ENCODE measurements at regions not wholly inside any gene's neighbourhood (a gene's known extent, or its start where the extent isn't known, plus 50 kb on each side); places are given as distances from the start of the nearest gene placed in this dataset.

- POLR2A ChIA-PET, result no interaction called here
- no peak overlapping the region for H3K4me2 ChIP-seq (ENCODE audit: low read length)
- no peaks in the 10 kb centered on the region for H3K36me3 ChIP-seq (ENCODE audit: control insufficient read depth in 1 of 2, insufficient read depth in 2 of 2, low read length in 2 of 2)
- H3K9me2 ChIP-seq (ENCODE audit: insufficient read depth), result no peaks in the 10 kb centered on the region
- H2AFZ ChIP-seq (ENCODE audit: low read depth, low read length, poor library complexity, severe bottlenecking), result no peak overlapping the region
- H3K4me3 ChIP-seq (replicated peaks in 1 of 2; ENCODE audit: low read depth in 1 of 2, low read length in 2 of 2), result no peak overlapping the region
- BruUV-seq (replicated peaks), result no TSS peak
- DNase-seq (ENCODE audit: low read depth, low spot score) (no peak), ATAC-seq (no peak)
- CTCF ChIA-PET, result interaction anchor here (1.6 kb wide), 1 partner anchor 22 kb away, joined by 8 read pairs; no protein-coding TSS in a partner anchor
- H3K9me3 ChIP-seq (ENCODE audit: control insufficient read depth in 1 of 2, insufficient read depth in 1 of 2, low read depth in 1 of 2, low read length in 2 of 2), result no peaks in the 10 kb centered on the region
- intact Hi-C loops (cut with micrococcal nuclease), result no loop called here
- H3K9ac ChIP-seq (ENCODE audit: low read length), result no peak overlapping the region
- no peak for TF ChIP-seq CBX3 (IDR thresholded peaks at IDR 0.05; ENCODE audit: low read depth)
- TF ChIP-seq POLR2A (IDR thresholded peaks at IDR 0.05; ENCODE audit: borderline replicate concordance, extremely low read depth, insufficient read depth, insufficient read length), result no peak
- no peak for TF ChIP-seq EZH2phosphoT487 (IDR thresholded peaks at IDR 0.05; ENCODE audit: borderline replicate concordance)
- TF ChIP-seq ZFX (IDR thresholded peaks at IDR 0.05), result no peak
- TF ChIP-seq ATF3 (IDR thresholded peaks at IDR 0.05), result no peak
- no peak for TF ChIP-seq SP1 (IDR thresholded peaks at IDR 0.05; ENCODE audit: low read depth)
- TF ChIP-seq SIN3A (IDR thresholded peaks at IDR 0.05; ENCODE audit: low read depth), result no peak
- no peak for TF ChIP-seq TCF7L2 (IDR thresholded peaks at IDR 0.05; ENCODE audit: borderline replicate concordance, extremely low read depth, insufficient read depth, insufficient read length)
- TF ChIP-seq, protein P1, sequence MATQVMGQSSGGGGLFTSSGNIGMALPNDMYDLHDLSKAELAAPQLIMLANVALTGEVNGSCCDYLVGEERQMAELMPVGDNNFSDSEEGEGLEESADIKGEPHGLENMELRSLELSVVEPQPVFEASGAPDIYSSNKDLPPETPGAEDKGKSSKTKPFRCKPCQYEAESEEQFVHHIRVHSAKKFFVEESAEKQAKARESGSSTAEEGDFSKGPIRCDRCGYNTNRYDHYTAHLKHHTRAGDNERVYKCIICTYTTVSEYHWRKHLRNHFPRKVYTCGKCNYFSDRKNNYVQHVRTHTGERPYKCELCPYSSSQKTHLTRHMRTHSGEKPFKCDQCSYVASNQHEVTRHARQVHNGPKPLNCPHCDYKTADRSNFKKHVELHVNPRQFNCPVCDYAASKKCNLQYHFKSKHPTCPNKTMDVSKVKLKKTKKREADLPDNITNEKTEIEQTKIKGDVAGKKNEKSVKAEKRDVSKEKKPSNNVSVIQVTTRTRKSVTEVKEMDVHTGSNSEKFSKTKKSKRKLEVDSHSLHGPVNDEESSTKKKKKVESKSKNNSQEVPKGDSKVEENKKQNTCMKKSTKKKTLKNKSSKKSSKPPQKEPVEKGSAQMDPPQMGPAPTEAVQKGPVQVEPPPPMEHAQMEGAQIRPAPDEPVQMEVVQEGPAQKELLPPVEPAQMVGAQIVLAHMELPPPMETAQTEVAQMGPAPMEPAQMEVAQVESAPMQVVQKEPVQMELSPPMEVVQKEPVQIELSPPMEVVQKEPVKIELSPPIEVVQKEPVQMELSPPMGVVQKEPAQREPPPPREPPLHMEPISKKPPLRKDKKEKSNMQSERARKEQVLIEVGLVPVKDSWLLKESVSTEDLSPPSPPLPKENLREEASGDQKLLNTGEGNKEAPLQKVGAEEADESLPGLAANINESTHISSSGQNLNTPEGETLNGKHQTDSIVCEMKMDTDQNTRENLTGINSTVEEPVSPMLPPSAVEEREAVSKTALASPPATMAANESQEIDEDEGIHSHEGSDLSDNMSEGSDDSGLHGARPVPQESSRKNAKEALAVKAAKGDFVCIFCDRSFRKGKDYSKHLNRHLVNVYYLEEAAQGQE (IDR thresholded peaks at IDR 0.05; ENCODE audit: low read depth), result no peak
- TF ChIP-seq FOSL1 (IDR thresholded peaks at IDR 0.05; ENCODE audit: low read depth), result no peak
- no peak for TF ChIP-seq ELF1 (IDR thresholded peaks at IDR 0.05; ENCODE audit: borderline replicate concordance, low read depth)
- TF ChIP-seq CEBPB (IDR thresholded peaks at IDR 0.05; ENCODE audit: low read depth), result no peak
- no peak for TF ChIP-seq POLR2AphosphoS5 (IDR thresholded peaks at IDR 0.05; ENCODE audit: low read depth, low read length)
- TF ChIP-seq EZH2 (IDR thresholded peaks at IDR 0.05), result no peak
- TF ChIP-seq EGR1 (IDR thresholded peaks at IDR 0.05; ENCODE audit: low read depth), result no peak
- TF ChIP-seq, protein P2, sequence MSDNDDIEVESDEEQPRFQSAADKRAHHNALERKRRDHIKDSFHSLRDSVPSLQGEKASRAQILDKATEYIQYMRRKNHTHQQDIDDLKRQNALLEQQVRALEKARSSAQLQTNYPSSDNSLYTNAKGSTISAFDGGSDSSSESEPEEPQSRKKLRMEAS (IDR thresholded peaks at IDR 0.05), result no peak
- TF ChIP-seq, protein P3, sequence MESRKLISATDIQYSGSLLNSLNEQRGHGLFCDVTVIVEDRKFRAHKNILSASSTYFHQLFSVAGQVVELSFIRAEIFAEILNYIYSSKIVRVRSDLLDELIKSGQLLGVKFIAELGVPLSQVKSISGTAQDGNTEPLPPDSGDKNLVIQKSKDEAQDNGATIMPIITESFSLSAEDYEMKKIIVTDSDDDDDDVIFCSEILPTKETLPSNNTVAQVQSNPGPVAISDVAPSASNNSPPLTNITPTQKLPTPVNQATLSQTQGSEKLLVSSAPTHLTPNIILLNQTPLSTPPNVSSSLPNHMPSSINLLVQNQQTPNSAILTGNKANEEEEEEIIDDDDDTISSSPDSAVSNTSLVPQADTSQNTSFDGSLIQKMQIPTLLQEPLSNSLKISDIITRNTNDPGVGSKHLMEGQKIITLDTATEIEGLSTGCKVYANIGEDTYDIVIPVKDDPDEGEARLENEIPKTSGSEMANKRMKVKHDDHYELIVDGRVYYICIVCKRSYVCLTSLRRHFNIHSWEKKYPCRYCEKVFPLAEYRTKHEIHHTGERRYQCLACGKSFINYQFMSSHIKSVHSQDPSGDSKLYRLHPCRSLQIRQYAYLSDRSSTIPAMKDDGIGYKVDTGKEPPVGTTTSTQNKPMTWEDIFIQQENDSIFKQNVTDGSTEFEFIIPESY (IDR thresholded peaks at IDR 0.05; ENCODE audit: extremely low read depth, insufficient replicate concordance, low read length), result no peak
- TF ChIP-seq, protein P4, sequence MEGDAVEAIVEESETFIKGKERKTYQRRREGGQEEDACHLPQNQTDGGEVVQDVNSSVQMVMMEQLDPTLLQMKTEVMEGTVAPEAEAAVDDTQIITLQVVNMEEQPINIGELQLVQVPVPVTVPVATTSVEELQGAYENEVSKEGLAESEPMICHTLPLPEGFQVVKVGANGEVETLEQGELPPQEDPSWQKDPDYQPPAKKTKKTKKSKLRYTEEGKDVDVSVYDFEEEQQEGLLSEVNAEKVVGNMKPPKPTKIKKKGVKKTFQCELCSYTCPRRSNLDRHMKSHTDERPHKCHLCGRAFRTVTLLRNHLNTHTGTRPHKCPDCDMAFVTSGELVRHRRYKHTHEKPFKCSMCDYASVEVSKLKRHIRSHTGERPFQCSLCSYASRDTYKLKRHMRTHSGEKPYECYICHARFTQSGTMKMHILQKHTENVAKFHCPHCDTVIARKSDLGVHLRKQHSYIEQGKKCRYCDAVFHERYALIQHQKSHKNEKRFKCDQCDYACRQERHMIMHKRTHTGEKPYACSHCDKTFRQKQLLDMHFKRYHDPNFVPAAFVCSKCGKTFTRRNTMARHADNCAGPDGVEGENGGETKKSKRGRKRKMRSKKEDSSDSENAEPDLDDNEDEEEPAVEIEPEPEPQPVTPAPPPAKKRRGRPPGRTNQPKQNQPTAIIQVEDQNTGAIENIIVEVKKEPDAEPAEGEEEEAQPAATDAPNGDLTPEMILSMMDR (IDR thresholded peaks at IDR 0.05 in 2 of 3, conservative IDR thresholded peaks at IDR 0.05 in 1 of 3; ENCODE audit: borderline replicate concordance in 1 of 3, insufficient read depth in 1 of 3, low read depth in 2 of 3, low read length in 2 of 3), result no peak
- TF ChIP-seq ZNF274 (IDR thresholded peaks at IDR 0.05; ENCODE audit: low read depth, low read length), result no peak
- TF ChIP-seq RAD21 (IDR thresholded peaks at IDR 0.05; ENCODE audit: low read depth), result no peak
- H3K27me3 ChIP-seq (ENCODE audit: insufficient read depth, low read length), result peaks cover 62% of the 10 kb centered on the region
- no peaks in the 10 kb centered on the region for H4K20me1 ChIP-seq (ENCODE audit: insufficient read depth)
- H3K79me2 ChIP-seq (ENCODE audit: insufficient read depth, low read length), result no peaks in the 10 kb centered on the region
- RAD21 ChIA-PET (ENCODE audit: low non-redundant PET in 1 of 2, low total read pairs in 2 of 2, uncharacterized antibody in 2 of 2, unreplicated experiment in 2 of 2), result no interaction called here
- H3K4me1 ChIP-seq (ENCODE audit: control insufficient read depth in 1 of 2, insufficient read depth in 2 of 2, low read length in 2 of 2), result no peaks in the 10 kb centered on the region
- no peak overlapping the region for H3K27ac ChIP-seq (ENCODE audit: low read depth, low read length)
Measured at GRCh38 chr15:79206940-79207339, 75.6 kb upstream of the ANKRD34C start.
